NB4 (cell line): ENCODE measurements at regions not wholly inside any gene's neighbourhood (a gene's known extent, or its start where the extent isn't known, plus 50 kb on each side); places are given as distances from the start of the nearest gene placed in this dataset.

ENCODE experiments used
- CTCF ChIP-seq: IDR thresholded peaks from one replicate; pipeline ENCODE4 v1.5.1; 2012; ENCODE audit warnings: low read depth, low read length
- POLR2A ChIP-seq: IDR thresholded peaks from 2 replicates; pipeline ENCODE4 v1.6.1; 2011; ENCODE audit warnings: mild to moderate bottlenecking; ENCODE audit not compliant: insufficient read length; ENCODE audit errors: extremely low read depth

- TF ChIP-seq CTCF (no peak), POLR2A (no peak)
Observed at GRCh38 chrX:9301836-9302235, 163.0 kb upstream of the TBL1X start.
